ENCODE measurements at regions not wholly inside any gene's neighbourhood (a gene's known extent, or its start where the extent isn't known, plus 50 kb on each side); places are given as distances from the start of the nearest gene placed in this dataset.

- Histone ChIP-seq H2AFZ (ENCODE audit: low read depth, low read length) (no peak overlapping the region), H3K4me1 (ENCODE audit: control insufficient read depth, insufficient read depth, low read depth, low read length) (peaks cover 11% of the 10 kb centered on the region), H3K9ac (ENCODE audit: low read length) (no peak overlapping the region), H3K9me3 (ENCODE audit: control insufficient read depth, low read length) (no peaks in the 10 kb centered on the region), H3K4me2 (ENCODE audit: low read length, poor library complexity, severe bottlenecking) (no peak overlapping the region), H3K14ac (ENCODE audit: low read length in 2 of 2) (no peak overlapping the region), H4K8ac (ENCODE audit: low read length) (no peak overlapping the region), H2BK15ac (ENCODE audit: low read depth, poor library complexity, severe bottlenecking) (no peak overlapping the region), H2BK120ac (ENCODE audit: low read depth, low read length) (no peak overlapping the region), H2BK5ac (ENCODE audit: low read depth, low read length, poor library complexity, severe bottlenecking) (no peak overlapping the region), H3K27ac (ENCODE audit: low read length, poor library complexity, severe bottlenecking) (no peak overlapping the region), H3K27me3 (ENCODE audit: control insufficient read depth in 1 of 2, insufficient read depth in 1 of 2, low read length in 2 of 2) (no peaks in the 10 kb centered on the region), H3K36me3 (ENCODE audit: control insufficient read depth in 1 of 2, insufficient read depth in 2 of 2, low read depth in 1 of 2, low read length in 2 of 2) (no peaks in the 10 kb centered on the region), H3K4ac (ENCODE audit: low read depth in 1 of 2, low read length in 2 of 2) (no peak overlapping the region), H2BK12ac (ENCODE audit: low read length in 2 of 2) (no peak overlapping the region), H3K79me1 (replicated peaks; ENCODE audit: low read length, poor library complexity, severe bottlenecking) (no peaks in the 10 kb centered on the region), H3K4me3 (ENCODE audit: insufficient read depth in 1 of 2, low read depth in 1 of 2, low read length in 2 of 2) (no peak overlapping the region), H3K18ac (ENCODE audit: low read depth in 1 of 2, low read length in 2 of 2) (peak overlapping the region in 1 of 2 experiments; percentile 13), H4K91ac (ENCODE audit: low read length) (peak overlapping the region; percentile 34), H3K23ac (ENCODE audit: low read length in 2 of 2) (no peak overlapping the region), H2AK5ac (ENCODE audit: low read length, severe bottlenecking) (peak overlapping the region; percentile 50)
- no peak for DNase-seq
- whole genome bisulfite sequencing: 100% methylated on average over 1 of the region's 2 CpGs
These were observed 219.2 kb upstream of the KLF4 start for GRCh38 chr9:107708791-107709190.

- Histone ChIP-seq H2AK5ac (ENCODE audit: low read length, severe bottlenecking) (no peak overlapping the region), H3K4me2 (ENCODE audit: low read length, poor library complexity, severe bottlenecking) (no peak overlapping the region), H2BK15ac (ENCODE audit: low read depth, poor library complexity, severe bottlenecking) (no peak overlapping the region), H3K14ac (ENCODE audit: low read length in 2 of 2) (no peak overlapping the region), H3K4me1 (ENCODE audit: control insufficient read depth, insufficient read depth, low read depth, low read length) (peaks cover 11% of the 10 kb centered on the region), H2BK120ac (ENCODE audit: low read depth, low read length) (no peak overlapping the region), H3K36me3 (ENCODE audit: control insufficient read depth in 1 of 2, insufficient read depth in 2 of 2, low read depth in 1 of 2, low read length in 2 of 2) (no peaks in the 10 kb centered on the region), H3K9ac (ENCODE audit: low read length) (no peak overlapping the region), H3K27ac (ENCODE audit: low read length, poor library complexity, severe bottlenecking) (peak overlapping the region; percentile 30), H3K9me3 (ENCODE audit: control insufficient read depth, low read length) (no peaks in the 10 kb centered on the region), H4K91ac (ENCODE audit: low read length) (no peak overlapping the region), H3K18ac (ENCODE audit: low read depth in 1 of 2, low read length in 2 of 2) (no peak overlapping the region), H3K27me3 (ENCODE audit: control insufficient read depth in 1 of 2, insufficient read depth in 1 of 2, low read length in 2 of 2) (no peaks in the 10 kb centered on the region), H2BK12ac (ENCODE audit: low read length in 2 of 2) (no peak overlapping the region), H2BK5ac (ENCODE audit: low read depth, low read length, poor library complexity, severe bottlenecking) (no peak overlapping the region), H3K4ac (ENCODE audit: low read depth in 1 of 2, low read length in 2 of 2) (no peak overlapping the region), H2AFZ (ENCODE audit: low read depth, low read length) (no peak overlapping the region), H3K4me3 (ENCODE audit: insufficient read depth in 1 of 2, low read depth in 1 of 2, low read length in 2 of 2) (no peak overlapping the region), H3K79me1 (replicated peaks; ENCODE audit: low read length, poor library complexity, severe bottlenecking) (no peaks in the 10 kb centered on the region), H4K8ac (ENCODE audit: low read length) (no peak overlapping the region), H3K23ac (ENCODE audit: low read length in 2 of 2) (no peak overlapping the region)
- WGBS: 75% methylated on average over 6 of the region's 7 CpGs
- peak; percentile 78 for DNase-seq
These were observed 218.4 kb upstream of the KLF4 start for GRCh38 chr9:107707915-107708441.

- Histone ChIP-seq H3K36me3 (ENCODE audit: control insufficient read depth in 1 of 2, insufficient read depth in 2 of 2, low read depth in 1 of 2, low read length in 2 of 2) (no peaks in the 10 kb centered on the region), H3K4me2 (ENCODE audit: low read length, poor library complexity, severe bottlenecking) (no peak overlapping the region), H2BK15ac (ENCODE audit: low read depth, poor library complexity, severe bottlenecking) (no peak overlapping the region), H2BK12ac (ENCODE audit: low read length in 2 of 2) (no peak overlapping the region), H2AK5ac (ENCODE audit: low read length, severe bottlenecking) (no peak overlapping the region), H2BK120ac (ENCODE audit: low read depth, low read length) (no peak overlapping the region), H3K27me3 (ENCODE audit: control insufficient read depth in 1 of 2, insufficient read depth in 1 of 2, low read length in 2 of 2) (no peaks in the 10 kb centered on the region), H3K9me3 (ENCODE audit: control insufficient read depth, low read length) (no peaks in the 10 kb centered on the region), H2AFZ (ENCODE audit: low read depth, low read length) (no peak overlapping the region), H3K4me3 (ENCODE audit: insufficient read depth in 1 of 2, low read depth in 1 of 2, low read length in 2 of 2) (no peak overlapping the region), H3K9ac (ENCODE audit: low read length) (no peak overlapping the region), H3K4ac (ENCODE audit: low read depth in 1 of 2, low read length in 2 of 2) (no peak overlapping the region), H4K8ac (ENCODE audit: low read length) (no peak overlapping the region), H3K23ac (ENCODE audit: low read length in 2 of 2) (no peak overlapping the region), H3K4me1 (ENCODE audit: control insufficient read depth, insufficient read depth, low read depth, low read length) (peaks cover 7% of the 10 kb centered on the region), H4K91ac (ENCODE audit: low read length) (no peak overlapping the region), H3K14ac (ENCODE audit: low read length in 2 of 2) (no peak overlapping the region), H3K27ac (ENCODE audit: low read length, poor library complexity, severe bottlenecking) (peak overlapping the region; percentile 23), H3K18ac (ENCODE audit: low read depth in 1 of 2, low read length in 2 of 2) (no peak overlapping the region), H2BK5ac (ENCODE audit: low read depth, low read length, poor library complexity, severe bottlenecking) (no peak overlapping the region), H3K79me1 (replicated peaks; ENCODE audit: low read length, poor library complexity, severe bottlenecking) (no peaks in the 10 kb centered on the region)
- DNase-seq: peak; percentile 86
- 1% methylated on average over 5 of the region's 6 CpGs for WGBS
These were observed 217.9 kb upstream of the KLF4 start for GRCh38 chr9:107707428-107707837.

- H3K4me1 ChIP-seq (ENCODE audit: control insufficient read depth, insufficient read depth, low read depth, low read length): peaks cover 6% of the 10 kb centered on the region
- peak overlapping the region; percentile 23 for H3K27ac ChIP-seq (ENCODE audit: low read length, poor library complexity, severe bottlenecking)
- H3K23ac ChIP-seq (ENCODE audit: low read length in 2 of 2): no peak overlapping the region
- H3K9me3 ChIP-seq (ENCODE audit: control insufficient read depth, low read length): no peaks in the 10 kb centered on the region
- H3K18ac ChIP-seq (ENCODE audit: low read depth in 1 of 2, low read length in 2 of 2): no peak overlapping the region
- peak overlapping the region; percentile 59 for H2BK120ac ChIP-seq (ENCODE audit: low read depth, low read length)
- no peak overlapping the region for H2AFZ ChIP-seq (ENCODE audit: low read depth, low read length)
- H4K91ac ChIP-seq (ENCODE audit: low read length): no peak overlapping the region
- no peak overlapping the region for H2BK5ac ChIP-seq (ENCODE audit: low read depth, low read length, poor library complexity, severe bottlenecking)
- 78% methylated on average over 2 of the region's 3 CpGs for WGBS
- no peak overlapping the region for H2BK15ac ChIP-seq (ENCODE audit: low read depth, poor library complexity, severe bottlenecking)
- H3K27me3 ChIP-seq (ENCODE audit: control insufficient read depth in 1 of 2, insufficient read depth in 1 of 2, low read length in 2 of 2): no peaks in the 10 kb centered on the region
- H3K14ac ChIP-seq (ENCODE audit: low read length in 2 of 2): no peak overlapping the region
- no peak for DNase-seq
- H3K79me1 ChIP-seq (replicated peaks; ENCODE audit: low read length, poor library complexity, severe bottlenecking): no peaks in the 10 kb centered on the region
- no peak overlapping the region for H4K8ac ChIP-seq (ENCODE audit: low read length)
- H2BK12ac ChIP-seq (ENCODE audit: low read length in 2 of 2): no peak overlapping the region
- H3K4ac ChIP-seq (ENCODE audit: low read depth in 1 of 2, low read length in 2 of 2): no peak overlapping the region
- no peak overlapping the region for H3K4me2 ChIP-seq (ENCODE audit: low read length, poor library complexity, severe bottlenecking)
- no peak overlapping the region for H3K9ac ChIP-seq (ENCODE audit: low read length)
- no peaks in the 10 kb centered on the region for H3K36me3 ChIP-seq (ENCODE audit: control insufficient read depth in 1 of 2, insufficient read depth in 2 of 2, low read depth in 1 of 2, low read length in 2 of 2)
- H2AK5ac ChIP-seq (ENCODE audit: low read length, severe bottlenecking): peak overlapping the region; percentile 62
- H3K4me3 ChIP-seq (ENCODE audit: insufficient read depth in 1 of 2, low read depth in 1 of 2, low read length in 2 of 2): no peak overlapping the region
These were observed 217.3 kb upstream of the KLF4 start for GRCh38 chr9:107706701-107707427.
